Esophagus squamous epithelium (tissue), 4 donors: ENCODE measurements at regions not wholly inside any gene's neighbourhood (a gene's known extent, or its start where the extent isn't known, plus 50 kb on each side); places are given as distances from the start of the nearest gene placed in this dataset.

Source experiments
- POLR2A ChIP-seq, 4 donors: fragments of 450-650 bp; IDR thresholded peaks; one replicate each; pipeline ENCODE4 v1.6.1; 2017; ENCODE audit warnings: antibody characterized with exemption in 4 of 4, mild to moderate bottlenecking in 4 of 4, moderate library complexity in 3 of 4
- TF ChIP-seq, protein P1 (sequence below), 6 experiments: fragments of 450-650 bp in 4 of 6; fragments of 200-600 bp in 2 of 6; sonication (generic) in 2 of 6; IDR thresholded peaks; one replicate each; pipeline ENCODE4 v1.5.1; 2016 to 2019; ENCODE audit warnings: antibody characterized with exemption in 6 of 6, mild to moderate bottlenecking in 4 of 6, moderate library complexity in 4 of 6

GRCh38 chr13:73693215-73693614 is 441.0 kb downstream of the KLF12 start:
- TF ChIP-seq, protein P1, sequence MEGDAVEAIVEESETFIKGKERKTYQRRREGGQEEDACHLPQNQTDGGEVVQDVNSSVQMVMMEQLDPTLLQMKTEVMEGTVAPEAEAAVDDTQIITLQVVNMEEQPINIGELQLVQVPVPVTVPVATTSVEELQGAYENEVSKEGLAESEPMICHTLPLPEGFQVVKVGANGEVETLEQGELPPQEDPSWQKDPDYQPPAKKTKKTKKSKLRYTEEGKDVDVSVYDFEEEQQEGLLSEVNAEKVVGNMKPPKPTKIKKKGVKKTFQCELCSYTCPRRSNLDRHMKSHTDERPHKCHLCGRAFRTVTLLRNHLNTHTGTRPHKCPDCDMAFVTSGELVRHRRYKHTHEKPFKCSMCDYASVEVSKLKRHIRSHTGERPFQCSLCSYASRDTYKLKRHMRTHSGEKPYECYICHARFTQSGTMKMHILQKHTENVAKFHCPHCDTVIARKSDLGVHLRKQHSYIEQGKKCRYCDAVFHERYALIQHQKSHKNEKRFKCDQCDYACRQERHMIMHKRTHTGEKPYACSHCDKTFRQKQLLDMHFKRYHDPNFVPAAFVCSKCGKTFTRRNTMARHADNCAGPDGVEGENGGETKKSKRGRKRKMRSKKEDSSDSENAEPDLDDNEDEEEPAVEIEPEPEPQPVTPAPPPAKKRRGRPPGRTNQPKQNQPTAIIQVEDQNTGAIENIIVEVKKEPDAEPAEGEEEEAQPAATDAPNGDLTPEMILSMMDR (IDR thresholded peaks at IDR 0.05): no peak
- TF ChIP-seq POLR2A (IDR thresholded peaks at IDR 0.05): no peak
